ENCODE measurements at regions not wholly inside any gene's neighbourhood (a gene's known extent, or its start where the extent isn't known, plus 50 kb on each side); places are given as distances from the start of the nearest gene placed in this dataset.

- TF ChIP-seq, protein P1, sequence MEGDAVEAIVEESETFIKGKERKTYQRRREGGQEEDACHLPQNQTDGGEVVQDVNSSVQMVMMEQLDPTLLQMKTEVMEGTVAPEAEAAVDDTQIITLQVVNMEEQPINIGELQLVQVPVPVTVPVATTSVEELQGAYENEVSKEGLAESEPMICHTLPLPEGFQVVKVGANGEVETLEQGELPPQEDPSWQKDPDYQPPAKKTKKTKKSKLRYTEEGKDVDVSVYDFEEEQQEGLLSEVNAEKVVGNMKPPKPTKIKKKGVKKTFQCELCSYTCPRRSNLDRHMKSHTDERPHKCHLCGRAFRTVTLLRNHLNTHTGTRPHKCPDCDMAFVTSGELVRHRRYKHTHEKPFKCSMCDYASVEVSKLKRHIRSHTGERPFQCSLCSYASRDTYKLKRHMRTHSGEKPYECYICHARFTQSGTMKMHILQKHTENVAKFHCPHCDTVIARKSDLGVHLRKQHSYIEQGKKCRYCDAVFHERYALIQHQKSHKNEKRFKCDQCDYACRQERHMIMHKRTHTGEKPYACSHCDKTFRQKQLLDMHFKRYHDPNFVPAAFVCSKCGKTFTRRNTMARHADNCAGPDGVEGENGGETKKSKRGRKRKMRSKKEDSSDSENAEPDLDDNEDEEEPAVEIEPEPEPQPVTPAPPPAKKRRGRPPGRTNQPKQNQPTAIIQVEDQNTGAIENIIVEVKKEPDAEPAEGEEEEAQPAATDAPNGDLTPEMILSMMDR (IDR thresholded peaks at IDR 0.05) = no peak
- no peak for TF ChIP-seq POLR2A (IDR thresholded peaks at IDR 0.05)
- Histone ChIP-seq H3K4me3 (no peak overlapping the region), H3K27ac (no peak overlapping the region), H3K9me3 (replicated peaks in 1 of 3) (peaks cover 0 to 6% (median 0%) of the 10 kb centered on the region in 3 donors), H3K27me3 (no peaks in the 10 kb centered on the region), H3K4me1 (replicated peaks in 1 of 2) (no peaks in the 10 kb centered on the region), H3K36me3 (replicated peaks in 1 of 2) (no peaks in the 10 kb centered on the region)
- intact Hi-C loops (cut with DNase I) = no loop called here
- DNase-seq = no peak
- 62 to 68% (median 66%) methylated on average over 2 of the region's 2 CpGs for WGBS, 4 donors
Observed at GRCh38 chr12:43241986-43242385, 310.0 kb downstream of the ADAMTS20 start.

GRCh38 chr12:43238281-43238680 lies 313.7 kb downstream of the ADAMTS20 start:
- Histone ChIP-seq H3K27me3 (no peaks in the 10 kb centered on the region), H3K4me1 (replicated peaks in 1 of 2) (no peaks in the 10 kb centered on the region), H3K4me3 (no peak overlapping the region), H3K9me3 (replicated peaks in 1 of 3) (peaks cover 0 to 6% (median 0%) of the 10 kb centered on the region in 3 donors), H3K27ac (no peak overlapping the region), H3K36me3 (replicated peaks in 1 of 2) (no peaks in the 10 kb centered on the region)
- no peak for DNase-seq
- TF ChIP-seq, protein P1 (IDR thresholded peaks at IDR 0.05) = no peak
- TF ChIP-seq POLR2A (IDR thresholded peaks at IDR 0.05) = no peak
- intact Hi-C loops (cut with DNase I) = no loop called here

GRCh38 chr12:43237238-43237879 lies 314.6 kb downstream of the ADAMTS20 start:
- Histone ChIP-seq H3K27ac (no peak overlapping the region), H3K36me3 (replicated peaks in 1 of 2) (no peaks in the 10 kb centered on the region), H3K4me3 (no peak overlapping the region), H3K4me1 (replicated peaks in 1 of 2) (no peaks in the 10 kb centered on the region), H3K9me3 (replicated peaks in 1 of 3) (peaks cover 0 to 6% (median 0%) of the 10 kb centered on the region in 3 donors), H3K27me3 (no peaks in the 10 kb centered on the region)
- intact Hi-C loops (cut with DNase I) = no loop called here
- TF ChIP-seq POLR2A (IDR thresholded peaks at IDR 0.05) = no peak
- TF ChIP-seq, protein P1 (IDR thresholded peaks at IDR 0.05) = no peak
- WGBS, 4 donors = 57 to 75% (median 69%) methylated on average over 3 of the region's 3 CpGs
- DNase-seq = no peak

DNA sequence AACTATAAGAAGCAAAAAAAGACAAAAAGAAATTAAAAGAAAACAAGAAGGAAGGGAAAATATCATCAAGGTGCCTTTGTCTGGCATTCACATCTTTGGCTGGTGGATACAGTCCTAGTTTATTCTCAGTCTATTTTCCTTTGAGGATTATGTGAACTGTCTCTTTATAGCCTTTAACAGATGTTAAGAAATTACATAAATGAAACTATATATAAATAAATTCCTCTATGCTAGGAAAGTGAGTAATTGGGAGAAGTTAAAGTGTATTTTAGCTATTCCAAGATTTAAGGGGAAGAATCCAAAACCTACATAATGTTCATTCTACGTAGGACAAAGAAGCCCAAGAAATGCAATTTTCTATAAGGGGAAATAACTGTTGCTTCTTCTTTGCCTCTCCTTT lies 316.3 kb downstream of the ADAMTS20 start:
- no peaks in the 10 kb centered on the region for H3K36me3 ChIP-seq (replicated peaks in 1 of 2)
- H3K4me1 ChIP-seq (replicated peaks in 1 of 2) = no peaks in the 10 kb centered on the region
- no peak overlapping the region for H3K4me3 ChIP-seq
- TF ChIP-seq, protein P1 (IDR thresholded peaks at IDR 0.05) = no peak
- TF ChIP-seq POLR2A (IDR thresholded peaks at IDR 0.05) = no peak
- WGBS, 4 donors = 82 to 92% (median 87%) methylated on average over 1 of the region's 1 CpG
- no peak overlapping the region for H3K27ac ChIP-seq
- peaks cover 0 to 6% (median 0%) of the 10 kb centered on the region in 3 donors for H3K9me3 ChIP-seq (replicated peaks in 1 of 3)
- H3K27me3 ChIP-seq = no peaks in the 10 kb centered on the region
- DNase-seq = no peak
- intact Hi-C loops (cut with DNase I) = no loop called here

Data from adrenal gland (tissue), 9 donors.